HFFc6 (cell line): ENCODE measurements at regions not wholly inside any gene's neighbourhood (a gene's known extent, or its start where the extent isn't known, plus 50 kb on each side); places are given as distances from the start of the nearest gene placed in this dataset.
"Not testable (repeated sequence)": the region's sequence is repeated elsewhere in the genome, so short reads cannot be mapped to it uniquely, and the experiment has no call there.

ENCODE experiments used
- DNase-seq: peaks from one replicate; pipeline ENCODE4 v3.0.0-alpha.2; 2018
- H3K27ac Mint-ChIP-seq: 2 replicates; pipeline ENCODE4 v1.8.0; 2020; ENCODE audit warnings: mild to moderate bottlenecking, mixed read lengths
- H3K27me3 Mint-ChIP-seq: 2 replicates; pipeline ENCODE4 v1.8.0; 2021; ENCODE audit warnings: mild to moderate bottlenecking, moderate library complexity, mixed read lengths; ENCODE audit not compliant: insufficient read depth
- H3K36me3 Mint-ChIP-seq: 2 replicates; pipeline ENCODE4 v1.8.0; 2021; ENCODE audit warnings: low read depth, mixed read lengths
- H3K4me1 Mint-ChIP-seq: 2 replicates; pipeline ENCODE4 v1.8.0; 2020; ENCODE audit warnings: low read depth, mixed read lengths
- H3K4me3 Mint-ChIP-seq: 2 replicates; pipeline ENCODE4 v1.8.0; 2020; ENCODE audit warnings: mild to moderate bottlenecking, moderate library complexity, mixed read lengths
- H3K9me3 Mint-ChIP-seq: 2 replicates; pipeline ENCODE4 v1.8.0; 2020; ENCODE audit warnings: mild to moderate bottlenecking, mixed read lengths
- TF ChIP-seq, protein P1 (sequence below): fragments of 200-600 bp; sonication (generic); IDR thresholded peaks from 2 replicates; pipeline ENCODE4 v1.5.0; 2021; ENCODE audit warnings: antibody characterized with exemption, mild to moderate bottlenecking

GRCh38 chr14:84468153-84468552 is 1061.8 kb upstream of the FLRT2 start:
- Mint-ChIP-seq H3K36me3 (no peaks in the 10 kb centered on the region), H3K4me3 (no peak overlapping the region), H3K9me3 (no peaks in the 10 kb centered on the region), H3K4me1 (peaks cover 29% of the 10 kb centered on the region), H3K27ac (peak overlapping the region; percentile 43; the same call in 1 of the 2 replicates), H3K27me3 (no peaks in the 10 kb centered on the region; the same call in 1 of the 2 replicates)
- TF ChIP-seq, protein P1, sequence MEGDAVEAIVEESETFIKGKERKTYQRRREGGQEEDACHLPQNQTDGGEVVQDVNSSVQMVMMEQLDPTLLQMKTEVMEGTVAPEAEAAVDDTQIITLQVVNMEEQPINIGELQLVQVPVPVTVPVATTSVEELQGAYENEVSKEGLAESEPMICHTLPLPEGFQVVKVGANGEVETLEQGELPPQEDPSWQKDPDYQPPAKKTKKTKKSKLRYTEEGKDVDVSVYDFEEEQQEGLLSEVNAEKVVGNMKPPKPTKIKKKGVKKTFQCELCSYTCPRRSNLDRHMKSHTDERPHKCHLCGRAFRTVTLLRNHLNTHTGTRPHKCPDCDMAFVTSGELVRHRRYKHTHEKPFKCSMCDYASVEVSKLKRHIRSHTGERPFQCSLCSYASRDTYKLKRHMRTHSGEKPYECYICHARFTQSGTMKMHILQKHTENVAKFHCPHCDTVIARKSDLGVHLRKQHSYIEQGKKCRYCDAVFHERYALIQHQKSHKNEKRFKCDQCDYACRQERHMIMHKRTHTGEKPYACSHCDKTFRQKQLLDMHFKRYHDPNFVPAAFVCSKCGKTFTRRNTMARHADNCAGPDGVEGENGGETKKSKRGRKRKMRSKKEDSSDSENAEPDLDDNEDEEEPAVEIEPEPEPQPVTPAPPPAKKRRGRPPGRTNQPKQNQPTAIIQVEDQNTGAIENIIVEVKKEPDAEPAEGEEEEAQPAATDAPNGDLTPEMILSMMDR, result no peak
- peak; percentile 90 for DNase-seq

GRCh38 chr14:84477996-84478395 is 1051.9 kb upstream of the FLRT2 start:
- DNase-seq, result no peak
- H3K4me1 Mint-ChIP-seq, result peaks cover 35% of the 10 kb centered on the region
- TF ChIP-seq, protein P1, result no peak
- H3K36me3 Mint-ChIP-seq, result no peaks in the 10 kb centered on the region
- H3K27ac Mint-ChIP-seq, result no peak overlapping the region; the same call in 1 of the 2 replicates
- H3K27me3 Mint-ChIP-seq, result no peaks in the 10 kb centered on the region
- H3K9me3 Mint-ChIP-seq, result no peaks in the 10 kb centered on the region
- no peak overlapping the region for H3K4me3 Mint-ChIP-seq

DNA sequence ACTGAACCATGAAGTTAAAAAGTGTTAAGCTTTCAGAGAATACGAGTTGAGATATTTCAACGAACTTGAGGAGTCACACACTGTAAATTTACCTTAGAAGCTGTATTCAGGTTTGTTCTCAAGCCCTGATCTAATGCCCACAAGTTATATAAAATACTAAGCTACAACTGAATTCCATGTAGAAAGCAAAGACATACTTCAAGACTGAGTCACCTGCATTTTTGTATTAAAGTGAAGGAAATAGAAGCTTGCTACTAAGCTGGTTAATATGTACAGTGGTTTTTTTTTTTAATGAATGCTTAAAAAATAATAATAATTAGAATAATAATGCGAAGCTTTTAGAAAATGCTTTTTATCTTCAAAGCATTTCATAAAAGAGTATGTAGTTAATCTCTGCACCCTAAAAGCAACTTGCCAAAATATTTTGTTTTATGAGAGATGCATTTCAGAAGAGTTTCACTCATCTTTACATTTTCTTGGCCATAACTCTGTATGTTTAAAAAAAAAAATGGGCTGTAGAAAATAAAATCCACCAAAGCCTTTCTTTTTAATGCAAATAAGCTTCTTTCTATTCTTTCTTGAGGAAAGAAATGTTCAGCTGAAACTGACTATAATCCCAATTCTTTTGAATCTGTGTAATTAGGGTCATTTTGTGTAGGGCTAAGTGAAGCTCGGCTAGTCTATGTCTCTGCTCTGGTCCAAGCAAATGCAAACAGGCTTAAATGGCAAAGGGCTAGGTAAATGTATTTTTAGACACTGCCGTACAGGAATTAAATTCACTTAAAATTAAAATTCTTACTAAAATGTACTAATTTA is 1047.5 kb upstream of the FLRT2 start:
- H3K27me3 Mint-ChIP-seq, result 0 out of 2 replicates have a peak, but pooled peaks cover 1% of the 10 kb centered on the region
- TF ChIP-seq, protein P1, result no peak

DNA sequence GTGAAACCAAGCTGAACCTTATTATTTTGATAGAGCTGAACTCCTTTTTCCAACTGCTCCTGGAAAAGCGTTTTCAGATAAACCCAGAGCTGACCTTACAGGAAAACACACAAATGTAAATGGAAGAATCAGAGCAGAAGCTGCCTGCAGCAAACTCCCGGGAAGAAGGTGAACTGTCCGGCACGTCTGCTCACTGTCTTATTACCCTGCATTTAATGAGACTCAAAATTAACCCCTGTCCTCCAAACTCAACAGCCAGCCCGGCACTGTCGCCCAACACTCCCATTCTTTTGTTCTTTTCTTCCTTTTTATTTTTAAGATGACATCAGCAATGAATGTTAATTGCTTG is 1046.9 kb upstream of the FLRT2 start:
- Mint-ChIP-seq H3K27ac (peak overlapping the region; percentile 75), H3K4me3 (peak overlapping the region; percentile 36), H3K27me3 (0 out of 2 replicates have a peak, but pooled peaks cover 1% of the 10 kb centered on the region), H3K4me1 (peaks cover 59% of the 10 kb centered on the region), H3K9me3 (no peaks in the 10 kb centered on the region), H3K36me3 (no peaks in the 10 kb centered on the region)
- TF ChIP-seq, protein P1, result no peak
- no peak for DNase-seq

More for the DNA sequence above, 1047.5 kb upstream of the FLRT2 start:
- Mint-ChIP-seq H3K36me3 (no peaks in the 10 kb centered on the region), H3K4me3 (peak overlapping the region; percentile 36), H3K9me3 (no peaks in the 10 kb centered on the region), H3K27ac (peak overlapping the region; percentile 75), H3K4me1 (peaks cover 63% of the 10 kb centered on the region)
- DNase-seq, result peak; percentile 63

GRCh38 chr14:84484243-84484642 is 1045.7 kb upstream of the FLRT2 start:
- not testable (repeated sequence) for H3K36me3 Mint-ChIP-seq, H3K27me3 Mint-ChIP-seq, H3K4me3 Mint-ChIP-seq, H3K27ac Mint-ChIP-seq, H3K9me3 Mint-ChIP-seq
- peaks cover 53% of the 10 kb centered on the region for H3K4me1 Mint-ChIP-seq
- DNase-seq, result peak; percentile 14

DNA sequence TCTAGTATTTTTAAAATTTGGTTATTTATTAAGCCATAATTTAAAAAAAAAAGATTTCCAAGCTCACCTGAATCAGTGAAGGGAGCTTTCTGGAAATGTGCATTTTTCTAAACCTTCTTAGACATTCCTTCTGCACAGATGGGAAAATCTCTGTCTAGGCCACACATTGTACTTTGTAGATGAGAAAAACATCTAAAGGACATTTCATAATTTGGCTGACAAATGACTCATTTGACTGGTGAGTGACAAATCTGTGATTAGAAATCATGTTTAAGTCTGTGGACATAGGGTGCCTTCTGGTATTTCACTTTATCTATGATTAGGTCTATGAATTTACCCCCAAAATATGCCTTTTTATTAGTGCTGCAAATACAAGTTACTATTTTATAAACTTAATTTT is 1044.9 kb upstream of the FLRT2 start:
- Mint-ChIP-seq H3K36me3 (no peaks in the 10 kb centered on the region), H3K9me3 (no peaks in the 10 kb centered on the region), H3K4me3 (no peak overlapping the region), H3K4me1 (peaks cover 53% of the 10 kb centered on the region), H3K27ac (no peak overlapping the region), H3K27me3 (0 out of 2 replicates have a peak, but pooled peaks cover 1% of the 10 kb centered on the region)
- TF ChIP-seq, protein P1, result no peak
- DNase-seq, result no peak
